ENCODE measurements at regions not wholly inside any gene's neighbourhood (a gene's known extent, or its start where the extent isn't known, plus 50 kb on each side); places are given as distances from the start of the nearest gene placed in this dataset.

GRCh38 chr1:221415651-221416050 lies 326.2 kb downstream of the DUSP10 start:
- no peaks in the 10 kb centered on the region for H3K27me3 ChIP-seq
- H3K27ac ChIP-seq, result no peak overlapping the region
- no peak overlapping the region for H3K4me3 ChIP-seq
- no peak for DNase-seq
- H3K36me3 ChIP-seq, result no peaks in the 10 kb centered on the region
- 12 to 26% (median 20%) methylated on average over 1 of the region's 1 CpG for WGBS, 3 donors
- TF ChIP-seq POLR2A (IDR thresholded peaks at IDR 0.05) (no peak), EP300 (IDR thresholded peaks at IDR 0.05) (no peak), CTCF (IDR thresholded peaks at IDR 0.05) (no peak)
- no peaks in the 10 kb centered on the region for H3K4me1 ChIP-seq (ENCODE audit: insufficient read depth)
- no peaks in the 10 kb centered on the region for H3K9me3 ChIP-seq
- intact Hi-C loops (cut with DNase I), result no loop called here

GRCh38 chr1:221416142-221416541 lies 325.7 kb downstream of the DUSP10 start:
- TF ChIP-seq EP300 (IDR thresholded peaks at IDR 0.05) (no peak), POLR2A (IDR thresholded peaks at IDR 0.05) (no peak), CTCF (IDR thresholded peaks at IDR 0.05) (no peak)
- Histone ChIP-seq H3K4me1 (ENCODE audit: insufficient read depth) (no peaks in the 10 kb centered on the region), H3K27ac (no peak overlapping the region), H3K9me3 (no peaks in the 10 kb centered on the region), H3K36me3 (no peaks in the 10 kb centered on the region), H3K4me3 (no peak overlapping the region), H3K27me3 (no peaks in the 10 kb centered on the region)
- DNase-seq, result no peak
- WGBS, 3 donors, result 74 to 91% (median 76%) methylated on average over 4 of the region's 4 CpGs
- intact Hi-C loops (cut with DNase I), result no loop called here

GRCh38 chr1:221416723-221417122 lies 325.2 kb downstream of the DUSP10 start:
- Histone ChIP-seq H3K36me3 (no peaks in the 10 kb centered on the region), H3K4me1 (ENCODE audit: insufficient read depth) (no peaks in the 10 kb centered on the region), H3K27ac (no peak overlapping the region), H3K9me3 (no peaks in the 10 kb centered on the region), H3K27me3 (no peaks in the 10 kb centered on the region), H3K4me3 (no peak overlapping the region)
- TF ChIP-seq POLR2A (IDR thresholded peaks at IDR 0.05) (no peak), CTCF (IDR thresholded peaks at IDR 0.05) (no peak), EP300 (IDR thresholded peaks at IDR 0.05) (no peak)
- DNase-seq, result no peak
- intact Hi-C loops (cut with DNase I), result no loop called here

GRCh38 chr1:221418346-221418745 lies 323.5 kb downstream of the DUSP10 start:
- H3K27me3 ChIP-seq, result no peaks in the 10 kb centered on the region
- H3K9me3 ChIP-seq, result no peaks in the 10 kb centered on the region
- TF ChIP-seq EP300 (IDR thresholded peaks at IDR 0.05) (no peak), POLR2A (IDR thresholded peaks at IDR 0.05) (no peak), CTCF (IDR thresholded peaks at IDR 0.05) (no peak)
- intact Hi-C loops (cut with DNase I), result no loop called here
- H3K36me3 ChIP-seq, result no peaks in the 10 kb centered on the region
- 77 to 80% (median 79%) methylated on average over 1 of the region's 1 CpG for WGBS, 3 donors
- H3K27ac ChIP-seq, result no peak overlapping the region
- no peak overlapping the region for H3K4me3 ChIP-seq
- no peak for DNase-seq
- no peaks in the 10 kb centered on the region for H3K4me1 ChIP-seq (ENCODE audit: insufficient read depth)
